ENCODE measurements at regions not wholly inside any gene's neighbourhood (a gene's known extent, or its start where the extent isn't known, plus 50 kb on each side); places are given as distances from the start of the nearest gene placed in this dataset.
"Not testable (repeated sequence)": the region's sequence is repeated elsewhere in the genome, so short reads cannot be mapped to it uniquely, and the experiment has no call there.

DNA sequence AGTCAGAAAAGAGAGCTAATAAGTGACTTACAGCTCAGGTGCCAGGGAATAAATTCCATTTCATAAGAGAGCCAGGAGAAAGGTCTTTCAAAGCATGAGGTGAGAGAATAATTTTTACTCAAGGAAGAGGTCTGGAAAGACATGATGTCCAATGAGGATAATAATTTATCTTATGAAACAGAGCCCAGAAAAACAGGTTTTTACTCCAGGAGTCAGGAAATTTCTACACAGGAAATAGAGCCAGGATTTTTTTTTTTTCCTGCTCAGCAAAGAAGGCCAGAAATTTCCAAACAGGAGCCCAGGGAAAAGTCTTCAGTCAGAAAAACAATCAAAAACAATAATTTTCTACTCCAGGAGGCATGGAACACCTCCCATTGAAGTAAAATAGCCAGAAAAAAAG lies 1185.7 kb upstream of the TSPY4 start:
- DNase-seq (ENCODE audit: low read depth in 2 of 2), result no peak

DNA sequence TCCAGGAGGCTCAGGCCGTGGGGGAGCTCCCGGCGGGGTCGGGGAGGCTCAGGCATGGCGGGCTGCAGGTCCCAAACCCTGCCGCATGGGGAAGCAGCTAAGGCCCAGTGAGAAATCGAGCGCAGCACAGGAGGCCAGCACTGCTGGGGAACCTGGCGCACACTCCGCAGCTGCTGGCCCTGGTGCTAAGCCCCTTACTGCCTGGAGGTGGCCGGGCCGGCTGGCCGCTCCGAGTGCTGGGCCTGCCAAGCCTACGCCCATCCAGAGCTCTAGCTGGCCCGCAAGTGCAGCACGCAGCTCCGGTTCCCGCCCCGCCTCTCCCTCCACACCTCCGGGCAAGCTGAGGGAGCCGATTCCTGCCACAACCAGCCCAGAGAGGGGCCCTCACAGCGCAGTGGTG lies 1208.7 kb upstream of the TSPY4 start:
- no peak for DNase-seq (ENCODE audit: low read depth in 2 of 2)

DNA sequence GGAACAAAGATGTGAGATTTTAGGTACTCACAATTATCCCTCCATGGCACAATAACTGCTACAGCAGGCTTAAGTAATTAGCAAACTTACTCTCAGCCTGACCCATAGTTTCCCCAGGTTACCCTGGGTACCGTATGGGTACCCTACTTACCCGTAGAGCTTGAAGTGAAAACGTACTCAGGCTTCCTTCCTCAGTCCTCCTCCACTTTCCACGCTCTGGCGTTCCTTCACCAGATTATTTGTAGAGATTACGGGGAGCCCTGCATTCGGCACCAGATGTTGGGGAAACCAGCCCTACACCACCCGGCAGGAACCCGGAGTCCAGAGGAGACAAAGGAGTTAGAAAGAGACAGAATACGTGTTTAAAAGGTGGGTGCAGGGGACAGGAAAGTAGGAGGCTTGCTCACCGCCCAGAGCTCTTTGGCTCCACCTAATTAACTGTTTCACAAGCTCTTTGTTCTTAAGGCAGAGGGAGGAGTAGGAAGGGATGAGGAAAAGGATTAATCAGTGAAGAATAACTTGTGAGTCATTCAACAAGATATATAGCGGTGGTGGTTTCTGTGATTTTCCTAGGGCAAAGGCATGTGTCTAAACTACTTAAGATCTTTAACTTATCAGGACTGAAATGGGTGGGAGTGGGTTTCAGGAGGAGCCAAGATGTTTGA lies 1211.2 kb upstream of the TSPY4 start:
- no peak for DNase-seq (ENCODE audit: low read depth in 2 of 2)

DNA sequence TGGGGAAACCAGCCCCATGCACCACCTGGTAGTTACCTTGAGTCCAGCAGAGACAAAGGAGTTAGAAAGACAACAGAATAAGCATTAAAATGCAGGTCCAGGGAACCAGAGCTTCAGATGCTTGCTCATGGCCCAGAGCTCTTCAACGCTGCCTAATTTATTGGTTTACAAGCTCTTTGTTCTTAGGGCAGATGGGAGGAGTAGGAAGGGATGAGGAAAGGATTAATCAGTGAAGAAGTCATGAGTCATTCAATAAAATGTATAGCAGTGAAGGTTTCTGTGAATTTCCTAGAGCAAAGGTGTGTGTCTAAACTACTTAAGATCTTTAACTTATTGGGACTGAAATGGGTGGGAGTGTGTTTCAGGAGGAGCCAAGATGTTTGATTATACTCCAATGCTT lies 1210.3 kb upstream of the AMELY start:
- DNase-seq (ENCODE audit: low read depth in 2 of 2), result no peak

DNA sequence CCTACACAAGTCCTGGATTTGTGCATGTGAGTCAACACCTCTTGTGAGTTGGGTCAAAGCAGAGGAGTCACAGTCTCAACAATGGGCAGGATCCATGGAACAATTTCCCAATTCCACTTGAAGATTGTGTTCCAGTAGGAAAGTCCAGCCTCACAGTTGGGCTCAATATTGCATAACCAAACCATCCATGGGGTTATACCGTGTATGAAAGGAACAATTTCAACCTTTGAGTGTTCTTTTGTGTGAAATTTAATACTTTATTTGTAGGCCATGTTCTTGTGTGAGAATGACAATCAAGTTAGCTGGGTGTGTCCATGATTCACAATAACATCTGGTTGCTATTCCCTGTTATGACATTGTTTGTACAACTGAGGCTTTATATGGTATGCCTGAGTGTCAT lies 1182.9 kb upstream of the AMELY start:
- DNase-seq (ENCODE audit: low read depth in 2 of 2), result no peak

DNA sequence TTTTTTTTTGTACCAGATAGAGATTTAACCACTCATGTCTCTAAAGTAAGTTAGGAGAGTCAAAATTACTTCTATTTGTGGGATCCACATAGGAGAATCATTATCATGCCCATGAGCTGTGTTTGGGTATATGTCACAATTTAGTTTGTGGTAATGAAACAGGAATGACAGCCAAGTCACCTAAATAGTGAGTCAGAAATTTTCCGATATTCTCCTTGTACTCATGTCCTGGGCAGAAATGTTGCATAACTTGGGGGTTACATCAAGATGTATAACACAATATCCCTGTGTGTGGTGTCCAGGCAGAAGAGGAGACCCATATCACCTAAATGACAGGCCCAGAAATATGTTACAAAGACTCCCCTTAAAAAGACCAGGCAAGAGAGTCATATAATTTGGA lies 1181.4 kb upstream of the AMELY start:
- no peak for DNase-seq (ENCODE audit: low read depth in 2 of 2)

DNA sequence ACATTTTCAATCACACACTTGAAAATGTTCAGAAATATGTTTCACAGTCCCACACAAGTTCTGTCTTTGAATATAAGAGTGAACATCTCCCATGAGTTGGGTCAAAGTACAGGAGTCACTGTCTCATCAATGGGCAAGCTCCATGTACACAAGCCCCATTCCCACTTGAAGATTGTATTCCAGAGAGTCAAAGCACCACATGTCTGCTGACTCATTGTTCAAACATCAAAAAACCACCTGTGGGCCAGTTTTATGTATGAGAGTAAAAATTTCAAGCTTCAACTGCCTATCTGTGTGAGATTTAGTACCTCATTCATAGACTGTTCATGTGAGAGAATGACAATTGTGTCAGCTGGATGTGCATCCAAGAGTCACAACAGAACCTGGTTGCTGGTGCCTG lies 1174.4 kb upstream of the AMELY start:
- no peak for DNase-seq (ENCODE audit: low read depth in 2 of 2)

DNA sequence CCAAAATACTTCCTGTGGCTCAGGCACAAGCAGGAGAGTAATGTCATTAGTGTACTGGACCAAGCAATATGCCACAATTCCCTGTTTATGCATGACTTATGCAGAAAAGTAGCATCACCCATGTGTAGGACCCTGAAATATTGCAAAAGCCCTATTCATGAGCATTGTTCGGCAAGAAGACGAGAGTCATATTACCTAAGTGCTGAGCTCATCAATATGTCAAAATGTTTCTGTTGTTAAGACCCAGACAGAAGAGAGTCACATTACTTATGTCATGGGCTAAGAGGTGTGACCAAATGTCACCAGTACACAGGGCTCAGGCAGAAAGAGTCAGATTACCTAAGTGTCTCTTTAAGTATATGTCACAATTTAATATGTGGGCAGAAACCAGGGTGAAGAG lies 1172.6 kb upstream of the AMELY start:
- no peak for DNase-seq (ENCODE audit: low read depth in 2 of 2)

DNA sequence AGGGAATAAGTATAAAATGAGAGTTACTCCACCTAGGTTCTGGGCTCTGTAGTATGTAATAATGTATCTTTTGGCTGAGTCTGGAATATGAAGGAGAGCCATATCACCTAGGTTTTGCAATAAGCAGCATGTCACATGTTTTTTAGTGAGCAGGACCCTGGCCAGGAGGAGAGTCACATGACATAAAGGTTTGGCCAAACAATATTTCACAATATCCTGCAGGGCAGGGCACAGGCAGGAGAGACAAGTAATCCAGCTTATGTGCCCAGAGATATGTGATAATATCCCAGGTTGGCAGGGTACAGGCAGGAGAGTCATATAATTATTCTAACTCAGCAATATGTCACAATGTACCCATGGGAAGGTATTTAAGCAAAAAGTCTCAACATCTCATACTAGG lies 1169.6 kb upstream of the AMELY start:
- DNase-seq (ENCODE audit: low read depth in 2 of 2), result no peak

DNA sequence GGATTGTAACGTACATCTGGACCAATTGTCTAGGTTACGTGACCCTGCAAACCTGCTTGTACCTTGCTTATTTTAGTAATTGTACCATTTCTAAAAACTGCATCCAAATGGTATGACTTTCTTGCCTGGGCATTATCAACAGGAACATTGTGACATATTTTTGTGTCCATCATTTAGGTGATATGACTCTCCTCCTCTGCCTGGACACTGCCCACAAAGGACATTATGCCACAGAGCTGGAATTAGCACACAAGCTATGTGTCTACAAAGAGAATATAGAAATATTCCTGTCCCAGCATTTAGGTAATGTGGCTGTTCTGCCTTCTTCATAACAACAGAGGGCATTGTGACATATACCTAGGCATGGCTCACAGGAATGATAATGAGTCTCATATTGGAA lies 1153.7 kb upstream of the AMELY start:
- DNase-seq (ENCODE audit: low read depth in 2 of 2), result no peak

DNA sequence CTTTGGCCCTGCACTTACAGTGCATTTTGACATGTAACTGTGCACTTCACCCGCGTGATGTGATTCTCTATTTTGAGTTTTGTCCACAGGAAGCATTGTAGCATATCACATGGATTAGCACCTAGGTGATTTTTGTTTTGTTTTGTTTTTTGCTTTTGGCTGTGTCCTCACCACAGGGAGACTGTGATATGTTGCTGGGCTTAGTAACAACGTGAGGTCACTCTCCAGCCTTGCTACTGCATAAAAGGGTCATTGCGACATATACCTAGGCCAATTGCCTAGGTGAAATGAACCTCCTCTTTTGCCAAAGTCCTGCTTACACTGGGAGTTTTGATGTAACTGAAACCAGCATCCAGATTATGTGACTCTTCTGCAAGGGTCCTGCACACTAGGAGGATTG lies 1152.9 kb upstream of the AMELY start:
- DNase-seq (ENCODE audit: low read depth in 2 of 2), result no peak

DNA sequence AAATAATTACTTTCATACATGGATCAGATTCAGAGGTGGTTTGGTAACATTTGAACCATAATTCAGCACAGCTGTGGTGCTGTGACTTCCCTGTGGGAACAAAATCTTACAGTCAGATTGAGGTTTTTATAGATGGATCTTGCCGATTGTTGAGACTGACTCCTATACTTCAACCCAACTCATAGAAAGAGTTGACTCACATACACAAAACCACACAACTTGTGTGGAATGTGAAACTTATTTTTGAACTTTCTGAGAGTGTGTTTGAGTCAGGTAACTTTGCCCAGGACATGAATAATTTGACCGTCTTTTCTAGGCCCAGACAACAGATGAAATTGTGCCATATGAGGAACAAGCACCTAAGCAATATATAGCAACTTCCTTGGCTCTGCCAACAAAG lies 1152.4 kb upstream of the AMELY start:
- DNase-seq (ENCODE audit: low read depth in 2 of 2), result no peak

DNA sequence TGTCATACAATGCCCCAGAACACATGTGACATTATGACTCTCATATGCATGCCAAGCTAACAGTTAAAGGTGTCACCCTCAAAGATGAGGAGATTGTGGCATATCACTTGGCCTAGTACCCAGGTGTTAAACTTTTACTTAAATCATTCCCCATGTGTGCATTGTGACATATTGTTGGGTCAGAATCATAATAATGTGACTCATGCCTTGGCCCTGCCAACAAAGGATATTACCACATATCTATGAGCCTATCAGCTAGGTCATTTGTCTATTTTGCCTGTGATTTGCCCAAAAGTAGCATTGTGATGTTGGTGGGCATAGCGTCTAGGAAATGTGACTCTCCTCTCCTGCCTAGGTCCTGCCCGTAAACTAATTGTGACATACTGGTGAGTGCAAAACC lies 1147.1 kb upstream of the AMELY start:
- DNase-seq (ENCODE audit: low read depth in 2 of 2), result no peak

DNA sequence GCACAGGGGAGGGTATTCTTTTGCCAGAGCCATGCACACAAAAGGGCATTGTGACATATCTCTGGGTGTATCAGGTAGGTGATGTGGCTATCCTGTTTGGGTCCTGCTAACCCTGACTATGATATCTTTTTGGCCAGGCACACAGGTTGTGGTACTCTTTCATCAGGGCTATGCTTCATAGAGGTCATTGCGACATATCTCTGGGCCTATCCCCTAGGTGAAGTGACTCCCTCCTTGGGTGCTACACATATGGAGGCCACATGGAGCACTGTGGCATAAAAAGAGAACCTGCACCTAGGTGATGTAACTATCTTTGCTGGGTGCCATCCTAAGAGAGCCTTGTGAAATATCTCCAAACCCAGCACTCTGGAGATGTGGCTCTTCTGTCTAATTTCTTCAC lies 1139.8 kb upstream of the AMELY start:
- DNase-seq (ENCODE audit: low read depth in 2 of 2), result no peak

DNA sequence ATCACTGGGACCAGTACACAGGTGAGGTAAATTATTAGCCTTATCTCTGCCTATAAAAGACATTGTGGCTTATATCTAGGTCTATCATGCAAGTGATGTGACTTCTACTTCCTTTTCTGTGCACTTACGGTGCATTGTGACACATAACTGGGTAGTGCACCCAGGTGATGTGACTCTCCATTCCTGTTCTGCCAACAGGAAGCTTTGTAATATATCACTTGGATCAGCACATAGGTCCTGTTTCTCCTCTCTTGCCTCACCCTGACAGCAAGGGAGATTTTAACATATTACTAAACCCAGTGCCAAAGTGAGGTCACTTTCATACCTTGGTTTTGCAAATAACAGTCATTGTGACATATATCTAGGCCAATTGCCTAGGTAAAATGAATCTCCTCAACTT lies 1129.7 kb upstream of the AMELY start:
- no peak for DNase-seq (ENCODE audit: low read depth in 2 of 2)

DNA sequence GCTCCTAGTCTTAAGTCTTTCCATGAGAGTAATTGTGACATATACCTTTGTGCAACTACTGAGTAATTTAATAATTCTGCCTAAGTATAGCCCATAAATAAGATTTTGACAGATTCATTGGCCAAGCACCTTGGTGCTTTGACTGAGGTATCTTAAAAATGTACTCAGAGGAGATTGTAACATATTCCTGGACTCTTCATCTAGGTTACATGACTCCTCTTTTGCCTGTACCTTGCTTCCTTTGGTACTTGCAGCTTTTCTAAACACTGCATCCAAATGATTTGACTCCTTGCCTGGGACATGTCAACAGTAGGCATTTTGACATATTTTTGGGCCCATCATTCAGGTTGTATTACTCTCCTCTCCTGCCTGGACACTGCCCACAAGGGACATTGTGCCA lies 1125.0 kb upstream of the AMELY start:
- DNase-seq (ENCODE audit: low read depth in 2 of 2), result no peak

DNA sequence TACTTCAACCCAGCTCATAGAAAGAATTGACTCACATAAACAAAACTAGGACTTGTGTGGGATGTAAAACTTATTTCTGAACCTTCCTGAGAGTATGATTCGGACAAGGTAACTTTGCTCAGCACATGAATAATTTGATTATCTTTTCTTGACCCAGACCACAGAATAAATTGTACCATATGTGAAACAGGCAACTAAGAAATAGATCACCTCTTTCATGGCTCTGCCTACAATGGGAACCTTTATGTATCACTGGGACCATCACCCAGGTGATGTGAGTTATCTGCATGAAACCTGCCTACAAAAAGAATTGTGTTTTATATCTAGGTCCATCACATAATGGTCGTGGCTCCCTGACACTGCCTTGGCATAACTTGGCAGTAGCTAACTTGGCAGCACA lies 1124.1 kb upstream of the AMELY start:
- no peak for DNase-seq (ENCODE audit: low read depth in 2 of 2)

DNA sequence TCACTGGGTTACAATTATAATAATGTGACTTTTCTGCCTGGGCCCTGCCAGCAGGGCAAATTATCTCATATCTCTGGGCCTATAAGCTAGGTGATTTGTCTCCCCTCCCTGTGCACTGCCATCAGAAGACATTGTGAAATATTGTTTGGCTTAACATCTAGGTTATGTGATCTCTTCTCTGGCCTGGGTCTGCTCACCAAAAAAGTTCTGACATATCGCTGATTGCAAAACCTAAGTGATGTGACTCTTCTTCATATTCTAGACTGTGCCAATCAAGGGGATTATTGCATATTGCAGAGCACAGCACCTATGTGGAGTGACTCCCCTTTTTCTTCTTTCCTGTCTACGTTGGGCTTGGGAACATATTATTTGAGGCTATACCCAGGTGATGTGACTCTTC lies 1123.1 kb upstream of the AMELY start:
- DNase-seq (ENCODE audit: low read depth in 2 of 2), result no peak

DNA sequence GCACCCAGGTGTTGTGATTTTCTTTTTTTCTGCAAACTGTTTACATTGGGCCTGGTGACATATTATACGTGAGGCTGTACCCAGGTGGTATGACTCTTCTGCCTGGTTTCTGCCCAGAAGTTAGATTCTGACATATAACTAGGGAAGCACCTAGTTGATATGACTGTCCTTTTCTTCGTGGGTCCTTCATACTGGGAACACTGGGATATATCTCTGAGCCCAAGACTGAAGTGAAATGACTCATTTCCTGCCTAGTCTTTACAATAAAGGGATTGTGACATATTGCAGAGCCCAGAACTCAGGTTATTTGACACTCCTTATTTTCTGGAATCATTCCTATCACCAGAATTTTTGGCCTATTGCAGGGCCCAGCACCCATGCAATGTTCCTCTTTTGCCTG lies 1121.6 kb upstream of the AMELY start:
- DNase-seq (ENCODE audit: low read depth in 2 of 2), result no peak

DNA sequence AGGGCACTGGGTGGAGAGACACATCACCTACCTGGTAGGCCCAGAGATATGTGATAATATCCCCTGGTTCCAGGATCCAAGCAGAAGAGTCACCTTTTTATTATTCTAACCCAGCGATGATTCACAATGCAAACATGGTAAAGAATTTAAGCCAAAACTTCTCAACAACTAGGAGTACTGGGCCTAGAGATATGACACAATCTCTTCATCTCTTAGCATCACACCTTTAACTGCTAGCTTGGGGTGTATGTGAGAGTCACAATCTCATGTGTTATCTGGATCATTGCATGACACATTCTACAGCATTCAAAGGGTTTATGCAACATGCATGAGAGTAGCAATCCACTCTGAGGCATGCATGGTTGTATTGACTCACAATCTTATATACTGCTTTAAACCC lies 1109.0 kb upstream of the AMELY start:
- DNase-seq (ENCODE audit: low read depth in 2 of 2), result no peak

DNA sequence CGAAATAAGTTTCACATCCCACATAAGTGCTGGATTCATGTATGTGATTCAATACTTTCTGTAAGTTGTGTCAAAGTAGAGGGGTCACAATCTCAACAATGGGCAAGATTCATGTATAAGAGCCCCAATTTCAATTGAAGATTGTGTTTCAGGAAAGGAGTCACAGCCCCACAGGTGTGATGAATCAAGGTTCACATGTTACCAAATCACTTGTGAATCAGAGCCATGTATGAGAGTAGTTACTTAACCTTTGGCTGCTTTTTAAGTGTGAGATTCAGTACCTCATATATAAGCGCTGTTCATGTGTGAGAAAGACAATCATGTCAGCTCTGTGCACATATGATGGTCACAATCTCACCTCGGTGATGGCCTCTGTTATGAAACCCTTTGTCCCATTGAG lies 1100.0 kb upstream of the AMELY start:
- DNase-seq (ENCODE audit: low read depth in 2 of 2), result no peak

DNA sequence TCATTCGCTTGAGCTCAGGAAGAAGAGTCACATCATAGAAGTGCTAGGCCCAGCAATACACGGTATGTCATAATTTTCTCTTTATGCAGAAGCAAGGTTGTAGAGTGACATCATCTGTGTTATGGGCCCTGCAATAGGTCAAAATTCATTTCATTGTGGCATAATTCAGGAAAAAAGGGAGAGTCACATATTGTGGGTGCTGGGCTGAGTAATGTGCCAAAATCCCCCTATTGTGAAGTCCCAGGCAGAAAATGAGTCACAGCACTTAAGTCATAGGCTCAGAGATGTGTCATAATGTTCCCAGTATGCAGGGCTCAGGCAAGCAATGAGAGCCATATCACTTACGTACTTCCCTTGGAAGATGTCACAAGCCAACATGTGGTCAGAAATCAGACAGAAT lies 1092.6 kb upstream of the AMELY start:
- no peak for DNase-seq (ENCODE audit: low read depth in 2 of 2)

DNA sequence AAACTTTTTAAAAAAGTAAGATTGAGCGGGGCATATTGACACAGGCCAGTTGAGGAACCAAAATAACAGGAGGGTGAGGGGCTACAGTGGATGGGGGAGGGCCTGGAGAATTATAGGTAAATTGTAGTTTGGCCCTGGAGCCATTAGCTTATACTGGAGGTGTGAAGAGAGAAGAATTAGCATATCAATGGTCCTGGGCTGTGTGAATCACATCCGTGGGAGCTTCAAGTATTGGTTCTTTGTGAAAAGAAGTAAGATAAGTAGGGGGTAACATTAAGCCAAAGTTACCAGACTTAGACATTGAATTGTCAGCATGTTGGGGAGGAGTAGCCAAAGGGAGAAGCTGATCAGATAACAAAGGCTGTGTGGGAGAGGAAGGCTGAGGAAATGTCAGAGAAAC lies 1085.2 kb upstream of the AMELY start:
- DNase-seq (ENCODE audit: low read depth in 2 of 2), result no peak

DNA sequence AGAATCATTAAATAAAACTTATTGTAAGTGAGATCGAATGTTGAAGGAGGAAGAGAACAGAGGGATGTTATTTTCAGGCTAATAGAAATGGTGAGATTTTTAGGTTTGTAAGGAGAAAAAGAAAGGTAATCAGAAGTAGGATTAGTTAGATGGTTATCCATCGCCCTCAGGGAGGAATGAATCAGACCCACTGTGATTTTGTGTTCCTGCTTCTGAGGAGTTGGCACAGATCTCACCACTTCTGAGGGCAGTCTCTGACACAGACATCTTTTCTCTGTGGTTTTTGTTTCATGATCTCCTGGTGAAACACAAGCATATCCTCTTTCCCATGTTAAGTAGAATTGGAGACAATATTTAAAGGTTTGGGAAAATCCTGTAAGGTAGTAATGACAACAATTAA lies 1083.2 kb upstream of the AMELY start:
- not testable (repeated sequence) for DNase-seq (ENCODE audit: low read depth in 2 of 2)

DNA sequence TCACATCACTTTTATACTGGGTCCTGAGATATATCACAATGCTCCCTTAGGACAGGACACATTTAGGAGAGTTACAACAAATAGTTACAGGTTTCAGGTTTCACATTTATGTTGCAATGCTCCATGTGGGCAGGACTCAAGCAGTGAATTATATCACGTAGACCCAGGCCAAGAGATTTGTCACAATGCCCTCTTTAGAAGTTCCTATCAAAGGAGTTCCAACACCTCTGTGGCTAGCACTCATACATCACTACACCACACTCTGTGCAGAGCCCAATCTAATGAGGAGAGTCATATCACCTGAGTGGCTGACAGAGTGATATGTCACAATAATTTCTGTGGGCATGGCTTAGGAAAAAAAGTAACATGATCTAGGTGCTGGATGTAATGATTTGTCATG lies 1068.2 kb upstream of the AMELY start:
- DNase-seq (ENCODE audit: low read depth in 2 of 2), result no peak
